Fibroblast of lung (primary cell): ENCODE measurements at regions not wholly inside any gene's neighbourhood (a gene's known extent, or its start where the extent isn't known, plus 50 kb on each side); places are given as distances from the start of the nearest gene placed in this dataset.

Experiments
- DNase-seq, 2 donors: peaks; one replicate each; pipeline versions ENCODE4 v3.0.0 to v3.0.0-alpha.2; 2010; ENCODE audit warnings: low read depth in 2 of 2
- H2AFZ ChIP-seq: 2 replicates; pipeline ENCODE4 v1.5.1; 2012; ENCODE audit warnings: low read length, control low read depth, inconsistent platforms
- H3K27ac ChIP-seq: 2 replicates; pipeline ENCODE4 v1.5.1; 2011; ENCODE audit warnings: low read length, control low read depth; ENCODE audit not compliant: insufficient read depth
- H3K27me3 ChIP-seq: 2 replicates; pipeline ENCODE4 v1.5.1; 2011; ENCODE audit warnings: mild to moderate bottlenecking, low read length; ENCODE audit not compliant: control insufficient read depth, insufficient read depth
- H3K36me3 ChIP-seq: 2 replicates; pipeline ENCODE4 v1.5.1; 2011; ENCODE audit warnings: low read length; ENCODE audit not compliant: control insufficient read depth, insufficient read depth
- H3K4me1 ChIP-seq: 2 replicates; pipeline ENCODE4 v1.5.1; 2011; ENCODE audit warnings: low read length; ENCODE audit not compliant: control insufficient read depth, insufficient read depth; ENCODE audit errors: extremely low read depth
- H3K4me2 ChIP-seq: 2 replicates; pipeline ENCODE4 v1.5.1; 2011; ENCODE audit warnings: low read length, control low read depth; ENCODE audit not compliant: insufficient read depth; ENCODE audit errors: extremely low read depth
- H3K4me3 ChIP-seq, 4 experiments: fragments of 200-600 bp in 1 of 4; sonication (generic) in 1 of 4; replicated peaks in 1 of 4; 2 replicates each; pipeline ENCODE4 v1.5.1; 2011 to 2016; ENCODE audit warnings: low read length in 4 of 4, low read depth in 3 of 4, mild to moderate bottlenecking in 3 of 4, control low read depth in 2 of 4, inconsistent platforms in 1 of 4, mixed read lengths in 1 of 4; ENCODE audit not compliant: insufficient read depth in 1 of 4; ENCODE audit errors: control extremely low read depth in 1 of 4
- H3K79me2 ChIP-seq: 2 replicates; pipeline ENCODE4 v1.5.1; 2012; ENCODE audit warnings: mild to moderate bottlenecking, low read length, inconsistent platforms; ENCODE audit not compliant: control insufficient read depth, insufficient read depth
- H3K9ac ChIP-seq: 2 replicates; pipeline ENCODE4 v1.5.1; 2011; ENCODE audit warnings: mild to moderate bottlenecking, low read length, control low read depth; ENCODE audit not compliant: insufficient read depth
- H3K9me3 ChIP-seq: 2 replicates; pipeline ENCODE4 v1.5.1; 2012; ENCODE audit warnings: low read depth, low read length; ENCODE audit not compliant: control insufficient read depth, insufficient read depth
- H4K20me1 ChIP-seq: 2 replicates; pipeline ENCODE4 v1.5.1; 2011; ENCODE audit warnings: low read length; ENCODE audit not compliant: control insufficient read depth, insufficient read depth; ENCODE audit errors: extremely low read depth
- EZH2 ChIP-seq: IDR thresholded peaks from 2 replicates; pipeline ENCODE4 v1.5.1; 2012; ENCODE audit warnings: low read length, control low read depth, mild to moderate bottlenecking; ENCODE audit errors: missing control alignments
- TF ChIP-seq, protein P1 (sequence below), 2 donors: IDR thresholded peaks in 1 of 2; conservative IDR thresholded peaks in 1 of 2; 1 replicate in 1 of 2; 2 replicates in 1 of 2; pipeline ENCODE4 v1.5.1; 2011 to 2012; ENCODE audit warnings: low read length in 2 of 2, control low read depth in 1 of 2, inconsistent platforms in 1 of 2, low read depth in 1 of 2, mild to moderate bottlenecking in 1 of 2

DNA sequence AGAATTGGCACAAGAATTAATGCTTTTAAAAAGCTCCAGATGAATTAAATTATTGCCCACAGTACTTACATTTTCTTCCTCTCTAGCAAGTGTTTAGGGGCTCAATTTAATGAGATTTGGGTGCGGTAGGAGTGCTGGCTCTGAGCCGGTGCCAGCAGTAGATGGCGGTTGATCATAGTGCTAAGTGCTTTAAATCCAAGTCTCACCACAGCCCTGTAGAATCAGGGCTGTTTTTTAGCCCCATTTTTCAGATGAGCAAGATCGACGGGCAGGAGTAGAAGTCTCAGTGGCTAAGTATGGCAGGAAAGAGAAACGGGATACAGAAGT, 136.9 kb upstream of the SALL4 start:
- Histone ChIP-seq H3K9ac (no peak overlapping the region), H3K9me3 (no peaks in the 10 kb centered on the region), H3K36me3 (no peaks in the 10 kb centered on the region), H3K79me2 (no peaks in the 10 kb centered on the region), H3K27me3 (no peaks in the 10 kb centered on the region), H4K20me1 (no peaks in the 10 kb centered on the region), H3K4me3 (no peak overlapping the region), H3K4me2 (peak overlapping the region; percentile 7), H3K4me1 (no peaks in the 10 kb centered on the region), H3K27ac (no peak overlapping the region), H2AFZ (no peak overlapping the region)
- no peak for DNase-seq
- TF ChIP-seq EZH2: no peak
- TF ChIP-seq, protein P1, sequence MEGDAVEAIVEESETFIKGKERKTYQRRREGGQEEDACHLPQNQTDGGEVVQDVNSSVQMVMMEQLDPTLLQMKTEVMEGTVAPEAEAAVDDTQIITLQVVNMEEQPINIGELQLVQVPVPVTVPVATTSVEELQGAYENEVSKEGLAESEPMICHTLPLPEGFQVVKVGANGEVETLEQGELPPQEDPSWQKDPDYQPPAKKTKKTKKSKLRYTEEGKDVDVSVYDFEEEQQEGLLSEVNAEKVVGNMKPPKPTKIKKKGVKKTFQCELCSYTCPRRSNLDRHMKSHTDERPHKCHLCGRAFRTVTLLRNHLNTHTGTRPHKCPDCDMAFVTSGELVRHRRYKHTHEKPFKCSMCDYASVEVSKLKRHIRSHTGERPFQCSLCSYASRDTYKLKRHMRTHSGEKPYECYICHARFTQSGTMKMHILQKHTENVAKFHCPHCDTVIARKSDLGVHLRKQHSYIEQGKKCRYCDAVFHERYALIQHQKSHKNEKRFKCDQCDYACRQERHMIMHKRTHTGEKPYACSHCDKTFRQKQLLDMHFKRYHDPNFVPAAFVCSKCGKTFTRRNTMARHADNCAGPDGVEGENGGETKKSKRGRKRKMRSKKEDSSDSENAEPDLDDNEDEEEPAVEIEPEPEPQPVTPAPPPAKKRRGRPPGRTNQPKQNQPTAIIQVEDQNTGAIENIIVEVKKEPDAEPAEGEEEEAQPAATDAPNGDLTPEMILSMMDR (conservative IDR thresholded peaks at IDR 0.05 in 1 of 2, IDR thresholded peaks at IDR 0.05 in 1 of 2; ENCODE audit: low read depth in 1 of 2, low read length in 2 of 2): no peak

DNA sequence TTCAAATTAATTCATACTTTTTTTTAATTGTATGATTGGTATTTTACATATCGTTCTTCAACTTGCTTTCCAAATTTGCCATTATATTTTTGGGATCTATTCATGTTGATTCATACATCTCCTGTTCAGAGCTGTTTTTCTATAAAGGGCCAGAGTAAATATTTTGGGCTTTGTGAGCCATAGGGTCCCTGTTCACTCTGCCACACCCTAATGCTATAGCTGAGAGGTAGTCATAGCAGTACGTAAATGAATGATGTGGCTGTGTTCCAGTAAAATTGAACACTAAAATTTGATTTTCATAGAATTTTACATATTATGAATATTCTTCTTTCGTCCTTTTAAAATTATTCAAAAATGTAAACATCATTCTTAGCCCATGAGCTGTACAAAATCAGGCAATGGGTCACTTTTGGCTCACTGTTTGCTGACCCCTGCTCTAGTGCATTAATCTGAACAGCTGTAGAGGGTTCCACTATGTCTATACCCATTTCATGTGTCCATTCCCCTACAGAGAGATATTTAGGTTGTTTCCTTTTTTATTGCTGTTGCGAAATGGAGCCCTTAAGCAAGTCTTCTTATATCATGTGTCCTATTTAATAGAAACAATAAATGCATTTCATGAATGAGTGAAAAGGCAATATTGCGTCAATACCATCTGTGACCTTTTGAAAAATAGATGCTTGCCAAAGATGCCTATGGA, 136.4 kb upstream of the SALL4 start:
- H3K4me2 ChIP-seq: peak overlapping the region; percentile 7
- no peaks in the 10 kb centered on the region for H3K27me3 ChIP-seq
- H2AFZ ChIP-seq: no peak overlapping the region
- no peak for TF ChIP-seq EZH2
- TF ChIP-seq, protein P1 (conservative IDR thresholded peaks at IDR 0.05 in 1 of 2, IDR thresholded peaks at IDR 0.05 in 1 of 2; ENCODE audit: low read depth in 1 of 2, low read length in 2 of 2): no peak
- no peak overlapping the region for H3K9ac ChIP-seq
- DNase-seq: peak in 1 of 2 donors; percentile 85
- no peaks in the 10 kb centered on the region for H3K36me3 ChIP-seq
- no peaks in the 10 kb centered on the region for H3K4me1 ChIP-seq
- H3K4me3 ChIP-seq: no peak overlapping the region
- no peaks in the 10 kb centered on the region for H3K79me2 ChIP-seq
- H3K27ac ChIP-seq: no peak overlapping the region
- H3K9me3 ChIP-seq: no peaks in the 10 kb centered on the region
- no peaks in the 10 kb centered on the region for H4K20me1 ChIP-seq

DNA sequence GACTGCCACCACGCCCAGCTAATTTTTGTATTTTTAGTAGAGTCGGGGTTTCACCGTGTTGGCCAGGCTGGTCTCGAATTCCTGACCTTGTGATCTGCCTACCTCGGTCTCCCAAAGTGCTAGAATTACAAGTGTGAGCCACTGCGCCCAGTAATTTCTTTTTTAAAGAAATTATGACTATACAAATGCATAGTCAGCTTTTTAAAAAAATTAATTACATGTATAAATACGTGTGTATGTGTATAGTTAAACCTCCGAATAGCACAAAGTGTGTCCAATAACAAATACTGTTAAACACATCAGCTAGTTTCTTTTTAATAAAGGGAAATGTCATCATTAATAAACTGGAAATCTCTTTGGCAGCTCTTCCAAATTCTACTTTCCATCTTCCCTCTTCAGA, 135.5 kb upstream of the SALL4 start:
- H3K79me2 ChIP-seq: no peaks in the 10 kb centered on the region
- H3K27ac ChIP-seq: no peak overlapping the region
- no peak for DNase-seq
- H2AFZ ChIP-seq: no peak overlapping the region
- H3K9ac ChIP-seq: no peak overlapping the region
- H4K20me1 ChIP-seq: no peaks in the 10 kb centered on the region
- TF ChIP-seq, protein P1 (conservative IDR thresholded peaks at IDR 0.05 in 1 of 2, IDR thresholded peaks at IDR 0.05 in 1 of 2; ENCODE audit: low read depth in 1 of 2, low read length in 2 of 2): no peak
- TF ChIP-seq EZH2: no peak
- H3K27me3 ChIP-seq: no peaks in the 10 kb centered on the region
- no peak overlapping the region for H3K4me2 ChIP-seq
- no peaks in the 10 kb centered on the region for H3K36me3 ChIP-seq
- H3K4me1 ChIP-seq: no peaks in the 10 kb centered on the region
- no peaks in the 10 kb centered on the region for H3K9me3 ChIP-seq
- no peak overlapping the region for H3K4me3 ChIP-seq
